NK-92 treated with Interleukin-12 subunit alpha and Interleukin-12 subunit beta, amount 100 ng/mL, for 24 hours (cell line): ENCODE measurements at regions not wholly inside any gene's neighbourhood (a gene's known extent, or its start where the extent isn't known, plus 50 kb on each side); places are given as distances from the start of the nearest gene placed in this dataset.
"Not testable (repeated sequence)": the region's sequence is repeated elsewhere in the genome, so short reads cannot be mapped to it uniquely, and the experiment has no call there.

Experiments
- DNase-seq: peaks from one replicate; lab custom pipeline; 2025; lab: John Stamatoyannopoulos, UW

GRCh38 chr12:40431169-40431568 lies 206.4 kb downstream of the LRRK2 start:
- no peak for DNase-seq

DNA sequence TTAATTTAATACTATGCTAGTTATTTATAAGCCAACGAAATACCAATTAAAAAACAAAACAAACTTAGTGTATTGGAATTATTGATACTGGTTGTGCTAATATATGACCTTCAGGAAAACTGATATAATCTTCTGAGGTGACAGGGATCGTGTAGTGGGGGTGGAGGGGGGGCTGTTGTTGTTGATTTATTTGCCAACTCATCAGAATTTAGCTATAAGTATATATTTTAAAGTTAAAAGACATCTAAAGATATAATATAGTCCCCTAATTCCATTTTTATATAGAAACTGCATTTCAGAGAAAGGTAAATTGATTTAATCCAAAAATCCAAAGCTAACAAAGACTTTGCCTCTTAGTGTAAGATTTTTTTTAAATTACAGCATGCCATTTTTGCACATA lies 210.5 kb downstream of the LRRK2 start:
- no peak for DNase-seq

DNA sequence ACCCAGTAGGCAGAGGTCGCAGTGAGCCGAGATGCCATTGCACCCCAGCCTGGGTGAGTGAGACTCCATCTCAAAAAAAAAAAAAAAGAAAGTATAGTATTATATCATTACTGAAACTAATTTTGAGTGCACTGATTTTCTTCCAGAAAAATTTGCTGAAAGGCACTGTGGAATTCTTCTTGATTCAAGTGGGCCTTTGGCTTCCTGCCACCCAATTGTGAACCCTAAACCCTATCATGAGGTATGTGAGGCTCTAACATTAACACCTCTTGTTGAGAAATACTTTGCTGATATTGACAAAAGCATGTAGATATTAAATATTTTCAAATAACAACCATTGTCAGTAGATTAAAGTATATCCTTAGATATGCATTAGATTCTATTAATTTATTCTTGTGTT lies 211.2 kb downstream of the LRRK2 start:
- DNase-seq, result no peak

GRCh38 chr12:40436564-40436963 lies 211.8 kb downstream of the LRRK2 start:
- no peak for DNase-seq

DNA sequence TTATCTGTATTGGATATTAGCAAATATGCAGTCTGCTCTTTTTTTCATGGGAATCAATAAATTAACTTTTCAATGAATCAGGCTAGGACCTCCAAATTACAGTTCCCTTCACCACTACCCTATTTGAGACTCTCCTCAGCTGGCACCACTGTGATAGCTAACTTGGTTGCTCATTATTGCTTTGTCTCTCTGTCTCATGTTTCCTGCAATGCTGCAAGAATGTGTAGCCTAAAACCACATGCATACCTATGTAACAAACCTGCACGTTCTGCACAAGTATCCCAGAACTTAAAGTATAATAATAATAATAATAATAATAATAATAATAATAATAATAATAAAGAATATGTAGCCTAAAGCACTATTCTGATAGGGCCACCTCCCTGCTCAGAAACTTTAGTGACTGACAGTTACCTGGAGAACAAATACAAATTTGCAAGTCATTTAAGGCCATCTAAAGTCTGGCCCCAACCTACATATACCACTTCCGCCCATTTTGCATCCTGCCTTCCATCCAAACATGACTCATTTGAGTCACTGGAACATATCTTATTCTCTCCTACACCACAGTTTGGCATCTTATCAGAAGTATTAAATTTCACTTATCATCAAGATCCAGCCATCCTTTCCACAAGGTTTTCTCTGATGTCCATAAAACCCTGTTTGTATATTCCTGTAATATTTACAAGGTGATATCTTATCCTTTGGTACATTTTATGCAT lies 215.1 kb downstream of the LRRK2 start:
- no peak for DNase-seq

DNA sequence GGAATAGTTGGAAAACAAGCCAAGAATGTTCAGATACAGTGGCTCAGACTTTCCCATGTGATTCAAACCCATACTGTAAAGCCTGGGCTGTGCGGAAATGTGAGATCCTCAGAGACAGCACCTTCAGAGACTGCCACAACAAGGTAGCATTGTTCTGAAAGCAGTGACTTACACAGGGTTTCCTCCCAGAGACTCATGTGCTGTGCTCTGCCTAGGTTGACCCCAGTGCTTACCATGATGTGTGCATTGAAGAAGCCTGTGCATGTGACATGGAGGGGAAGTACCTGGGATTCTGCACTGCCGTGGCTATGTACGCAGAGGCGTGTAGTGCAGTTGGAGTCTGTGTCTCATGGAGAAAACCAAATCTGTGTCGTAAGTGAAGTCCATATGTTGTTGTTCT lies 219.4 kb downstream of the LRRK2 start:
- DNase-seq, result no peak

GRCh38 chr12:40446385-40446784 lies 221.6 kb downstream of the LRRK2 start:
- DNase-seq, result no peak

DNA sequence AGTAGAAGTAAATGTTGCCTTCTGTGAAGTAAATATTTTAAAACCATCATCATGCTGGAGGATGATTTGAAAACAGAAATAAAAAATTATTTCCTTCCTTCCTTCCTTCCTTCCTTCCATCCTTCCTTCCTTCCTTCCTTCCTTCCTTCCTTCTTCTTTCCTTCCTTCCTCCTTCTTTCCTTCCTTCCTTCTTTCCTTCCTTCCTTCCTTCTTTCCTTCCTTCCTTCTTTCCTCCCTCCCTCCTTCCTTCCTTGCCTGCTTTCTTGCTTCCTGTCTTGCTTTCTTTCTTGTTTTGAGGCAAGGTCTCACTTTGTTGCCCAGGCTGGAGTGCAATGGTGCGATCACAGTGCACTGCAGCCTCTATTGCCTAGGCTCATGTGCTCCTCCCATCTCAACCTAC lies 223.7 kb downstream of the LRRK2 start:
- not testable (repeated sequence) for DNase-seq

DNA sequence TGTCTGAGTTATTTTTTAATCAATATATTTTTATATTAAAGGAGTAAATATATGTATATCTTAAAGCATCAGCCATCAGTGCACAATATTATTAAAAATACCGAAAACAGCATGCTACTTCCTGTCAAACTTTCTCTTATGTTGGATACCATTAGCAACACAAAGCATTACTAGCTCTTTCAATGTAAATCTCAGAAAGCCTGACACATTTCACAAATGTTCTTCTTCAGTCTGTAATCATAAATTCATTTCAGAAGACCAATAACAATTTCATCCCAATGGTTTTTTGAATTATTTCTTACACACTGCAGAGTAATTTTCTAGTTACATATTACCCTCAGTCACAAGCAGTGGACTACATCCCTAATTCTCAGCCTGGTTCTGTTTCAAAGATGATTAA lies 226.9 kb downstream of the LRRK2 start:
- DNase-seq, result no peak

- no peak for DNase-seq
These were observed 228.1 kb upstream of the CNTN1 start for GRCh38 chr12:40464121-40464520.

DNA sequence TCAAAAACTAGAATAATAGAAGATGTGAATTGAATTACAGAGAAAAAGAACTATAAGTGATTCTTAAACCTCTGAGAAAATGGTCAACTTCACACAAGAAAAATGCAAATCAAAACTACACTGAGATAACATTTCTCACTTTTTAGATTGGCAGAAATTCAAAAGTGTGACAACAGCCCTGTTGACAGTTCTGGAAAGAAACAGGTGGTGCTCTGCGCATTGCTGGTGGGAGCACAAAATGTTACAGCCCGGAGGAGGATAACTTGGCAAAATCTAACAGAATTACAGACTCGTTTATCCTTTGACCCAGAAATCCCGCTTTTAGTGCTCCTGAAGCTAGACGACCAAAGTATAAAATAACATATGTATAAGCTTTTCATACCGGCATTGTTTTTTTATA lies 222.5 kb upstream of the CNTN1 start:
- no peak for DNase-seq

DNA sequence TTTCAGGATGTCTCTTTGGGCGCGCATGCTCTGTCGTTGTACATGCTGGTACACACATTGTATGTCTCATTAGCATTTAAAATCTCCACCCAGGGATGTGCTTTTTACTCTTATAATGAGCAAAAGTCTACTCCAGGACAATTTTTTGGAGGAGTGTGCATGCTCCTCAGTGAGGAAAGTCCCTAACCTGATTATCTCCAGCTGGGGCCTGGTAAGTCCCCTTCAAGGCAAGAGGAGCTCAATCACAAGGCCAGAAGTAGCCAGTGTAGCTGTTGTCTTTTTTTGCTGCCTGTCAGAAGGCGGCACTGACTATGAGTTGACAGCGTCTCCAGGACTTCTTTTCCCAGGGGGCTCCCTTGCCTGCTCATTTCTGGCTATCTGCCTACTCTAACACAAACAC lies 218.3 kb upstream of the CNTN1 start:
- DNase-seq, result no peak

DNA sequence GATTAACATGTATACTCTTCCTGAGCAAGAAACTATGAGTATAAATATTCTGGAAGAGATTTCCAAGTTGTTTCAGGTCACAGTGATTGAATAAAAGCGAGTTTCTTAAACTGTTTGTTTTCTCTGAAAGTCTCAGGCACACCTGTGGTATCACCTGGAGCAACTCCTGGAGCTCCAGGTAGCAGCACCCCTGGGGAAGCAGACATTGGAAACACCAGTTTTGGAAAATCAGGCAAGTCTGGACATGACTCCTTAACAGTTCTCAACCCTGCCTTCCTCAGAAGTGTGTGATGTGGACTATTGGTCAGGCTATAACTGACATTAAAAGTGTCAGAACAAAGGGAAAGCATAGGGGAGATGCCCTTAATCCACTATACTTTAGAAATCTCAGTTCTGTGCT lies 217.6 kb upstream of the CNTN1 start:
- no peak for DNase-seq

DNA sequence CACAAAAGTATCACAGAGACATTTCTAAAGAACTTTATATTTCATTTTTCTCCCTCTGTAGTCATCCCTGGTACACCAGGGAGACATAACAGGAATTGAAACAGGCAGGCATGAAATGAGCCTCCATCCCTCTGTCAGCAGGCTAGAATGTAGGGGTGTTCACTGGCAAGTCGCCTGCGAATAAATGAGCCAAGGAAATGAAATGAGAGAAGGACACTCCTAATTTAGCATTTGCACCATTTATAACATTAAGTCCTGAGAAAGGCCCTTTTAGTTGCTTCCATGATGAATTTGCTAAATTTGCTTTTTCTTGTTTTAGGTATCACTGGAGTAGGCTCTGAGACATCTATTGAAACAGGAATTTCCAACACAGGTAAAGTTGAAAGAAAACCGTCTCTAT lies 192.4 kb upstream of the CNTN1 start:
- no peak for DNase-seq

- no peak for DNase-seq
These were observed 189.9 kb upstream of the CNTN1 start for GRCh38 chr12:40502322-40502721.

- DNase-seq, result no peak
These were observed 186.9 kb upstream of the CNTN1 start for GRCh38 chr12:40505327-40505726.

- no peak for DNase-seq
These were observed 183.8 kb upstream of the CNTN1 start for GRCh38 chr12:40508421-40508820.

GRCh38 chr12:40511341-40511740 lies 180.9 kb upstream of the CNTN1 start:
- DNase-seq, result no peak

GRCh38 chr12:40515041-40515816 lies 177.0 kb upstream of the CNTN1 start:
- no peak for DNase-seq

GRCh38 chr12:40522837-40523236 lies 169.4 kb upstream of the CNTN1 start:
- no peak for DNase-seq

DNA sequence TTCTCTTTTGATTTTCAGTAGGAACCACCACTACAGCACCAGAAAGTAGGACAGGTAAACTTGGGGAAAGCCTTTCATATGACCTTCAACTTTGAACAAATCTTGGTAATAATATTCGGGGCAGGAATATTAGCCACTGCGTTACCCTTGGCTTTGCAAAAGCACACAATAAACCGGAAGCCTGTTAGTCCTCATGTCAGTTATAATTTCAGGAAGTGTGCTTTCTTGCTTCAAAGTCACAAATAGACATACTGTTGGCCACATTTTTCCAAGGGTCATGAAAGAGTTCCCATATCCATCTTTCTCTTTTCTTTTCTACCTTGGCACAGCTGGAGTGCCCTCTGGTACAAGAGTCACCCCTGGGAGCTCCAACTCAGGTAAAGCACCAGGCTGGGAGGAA lies 167.2 kb upstream of the CNTN1 start:
- no peak for DNase-seq

DNA sequence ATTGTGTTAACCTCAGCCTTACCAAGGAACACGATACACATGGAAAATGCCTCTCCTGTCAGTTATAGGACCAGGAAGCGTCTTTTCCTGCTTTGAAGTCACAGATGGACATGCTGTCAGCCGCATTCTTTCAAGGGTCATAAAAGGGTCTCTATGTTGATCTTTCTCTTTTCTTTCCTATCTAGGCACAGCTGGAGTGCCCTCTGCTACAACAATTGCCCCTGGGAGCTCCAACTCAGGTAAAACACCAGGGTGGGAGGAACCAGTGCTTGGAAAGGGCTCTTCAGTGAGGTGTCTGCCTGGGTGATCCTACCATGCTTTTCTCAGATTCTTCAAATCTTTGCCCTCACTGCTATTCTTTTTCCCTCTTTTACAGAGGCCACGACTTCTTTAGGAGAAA lies 157.4 kb upstream of the CNTN1 start:
- DNase-seq, result no peak

DNA sequence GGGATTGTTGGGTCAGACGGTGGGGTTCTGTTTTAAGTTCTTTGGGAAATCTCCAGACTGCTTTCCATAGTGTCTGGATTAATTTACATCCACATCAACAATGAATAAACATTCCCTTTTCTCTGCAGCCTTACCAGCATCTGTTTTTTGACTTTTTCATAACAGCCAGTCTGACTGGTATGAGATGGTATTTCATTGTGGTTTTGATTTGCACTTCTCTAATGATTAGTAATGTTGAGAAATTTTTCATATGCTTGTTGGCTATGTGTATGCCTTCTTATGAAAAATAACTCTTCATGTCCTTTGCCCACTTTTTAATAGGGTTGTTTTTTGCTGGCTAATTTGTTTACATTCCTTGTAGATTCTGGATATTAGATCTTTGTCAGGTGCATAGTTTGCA lies 140.8 kb upstream of the CNTN1 start:
- no peak for DNase-seq

DNA sequence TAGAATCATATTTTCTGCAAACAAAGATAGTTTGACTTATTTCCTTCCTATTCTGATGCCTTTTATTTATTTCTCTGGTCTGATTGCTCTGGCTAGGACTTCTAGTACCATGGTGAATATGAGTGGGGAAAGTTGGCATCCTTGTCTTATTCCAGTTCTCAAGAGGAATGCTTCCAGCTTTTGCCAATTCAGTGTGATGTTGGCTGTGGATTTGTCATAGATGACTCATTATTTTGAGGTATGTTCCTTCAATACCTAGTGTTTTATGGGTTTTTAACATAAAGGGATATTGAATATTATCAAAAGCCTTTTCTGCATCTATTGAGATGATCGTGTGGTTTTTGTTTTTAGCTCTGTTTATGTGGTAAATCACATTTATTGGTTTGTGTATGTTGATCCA lies 139.4 kb upstream of the CNTN1 start:
- no peak for DNase-seq
